Glutamatergic neuron (in vitro differentiated cells): ENCODE measurements at regions not wholly inside any gene's neighbourhood (a gene's known extent, or its start where the extent isn't known, plus 50 kb on each side); places are given as distances from the start of the nearest gene placed in this dataset.

ENCODE experiments used
- DNase-seq: peaks from one replicate; pipeline ENCODE4 v3.0.0; 2022
- H3K27ac Mint-ChIP-seq: one replicate; pipeline ENCODE4 v1.8.0; 2020; ENCODE audit warnings: mild to moderate bottlenecking, mixed read lengths, inconsistent platforms; ENCODE audit not compliant: unreplicated experiment
- H3K27me3 Mint-ChIP-seq: one replicate; pipeline ENCODE4 v1.8.0; 2020; ENCODE audit warnings: mild to moderate bottlenecking, moderate library complexity, mixed read lengths, inconsistent platforms; ENCODE audit not compliant: unreplicated experiment
- H3K36me3 Mint-ChIP-seq: one replicate; pipeline ENCODE4 v1.8.0; 2020; ENCODE audit warnings: mild to moderate bottlenecking, mixed read lengths, inconsistent platforms; ENCODE audit not compliant: unreplicated experiment
- H3K4me1 Mint-ChIP-seq: one replicate; pipeline ENCODE4 v1.8.0; 2020; ENCODE audit warnings: mild to moderate bottlenecking, low read depth, mixed read lengths, inconsistent platforms; ENCODE audit not compliant: unreplicated experiment
- H3K4me3 Mint-ChIP-seq: one replicate; pipeline ENCODE4 v1.8.0; 2020; ENCODE audit warnings: mild to moderate bottlenecking, mixed read lengths, inconsistent platforms; ENCODE audit not compliant: unreplicated experiment
- H3K9me3 Mint-ChIP-seq: one replicate; pipeline ENCODE4 v1.8.0; 2020; ENCODE audit warnings: mild to moderate bottlenecking, moderate library complexity, mixed read lengths, inconsistent platforms; ENCODE audit not compliant: unreplicated experiment
- CTCF ChIP-seq: fragments of 200-600 bp; sonication (generic); IDR thresholded peaks from one replicate; pipeline ENCODE4 v1.5.0; 2021; ENCODE audit not compliant: partially characterized antibody, unreplicated experiment

- H3K27me3 Mint-ChIP-seq, result no peaks in the 10 kb centered on the region
- no peak for DNase-seq
- TF ChIP-seq CTCF, result no peak
- no peaks in the 10 kb centered on the region for H3K9me3 Mint-ChIP-seq
- no peak overlapping the region for H3K4me3 Mint-ChIP-seq
- H3K4me1 Mint-ChIP-seq, result no peaks in the 10 kb centered on the region
- H3K27ac Mint-ChIP-seq, result no peak overlapping the region
- H3K36me3 Mint-ChIP-seq, result no peaks in the 10 kb centered on the region
Observed at GRCh38 chr5:105922080-105922479, 1748.7 kb downstream of the EFNA5 start.

- no peak for DNase-seq
- Mint-ChIP-seq H3K27ac (no peak overlapping the region), H3K36me3 (no peaks in the 10 kb centered on the region), H3K9me3 (no peaks in the 10 kb centered on the region), H3K27me3 (no peaks in the 10 kb centered on the region), H3K4me3 (no peak overlapping the region), H3K4me1 (no peaks in the 10 kb centered on the region)
- no peak for TF ChIP-seq CTCF
Observed at GRCh38 chr5:105917189-105917588, 1753.5 kb downstream of the EFNA5 start.

- no peak for TF ChIP-seq CTCF
- H3K36me3 Mint-ChIP-seq, result no peaks in the 10 kb centered on the region
- no peaks in the 10 kb centered on the region for H3K4me1 Mint-ChIP-seq
- H3K27ac Mint-ChIP-seq, result no peak overlapping the region
- no peaks in the 10 kb centered on the region for H3K9me3 Mint-ChIP-seq
- no peak overlapping the region for H3K4me3 Mint-ChIP-seq
- no peaks in the 10 kb centered on the region for H3K27me3 Mint-ChIP-seq
- no peak for DNase-seq
Observed at GRCh38 chr5:105907016-105907415, 1763.7 kb downstream of the EFNA5 start.

- Mint-ChIP-seq H3K4me3 (no peak overlapping the region), H3K36me3 (no peaks in the 10 kb centered on the region), H3K27ac (no peak overlapping the region), H3K9me3 (peaks cover 3% of the 10 kb centered on the region), H3K27me3 (peaks cover 2% of the 10 kb centered on the region), H3K4me1 (no peaks in the 10 kb centered on the region)
- no peak for DNase-seq
- no peak for TF ChIP-seq CTCF
Observed at GRCh38 chr5:105905392-105905791, 1765.3 kb downstream of the EFNA5 start.

GRCh38 chr5:105903069-105903468 is 1767.7 kb downstream of the EFNA5 start:
- no peak for DNase-seq
- no peaks in the 10 kb centered on the region for H3K36me3 Mint-ChIP-seq
- no peak overlapping the region for H3K4me3 Mint-ChIP-seq
- no peak for TF ChIP-seq CTCF
- peaks cover 3% of the 10 kb centered on the region for H3K9me3 Mint-ChIP-seq
- no peaks in the 10 kb centered on the region for H3K4me1 Mint-ChIP-seq
- peaks cover 2% of the 10 kb centered on the region for H3K27me3 Mint-ChIP-seq
- H3K27ac Mint-ChIP-seq, result no peak overlapping the region
